Kidney (tissue), 13 donors: ENCODE measurements at regions not wholly inside any gene's neighbourhood (a gene's known extent, or its start where the extent isn't known, plus 50 kb on each side); places are given as distances from the start of the nearest gene placed in this dataset.

Experiments
- DNase-seq, 5 donors: peaks; one replicate each; pipeline ENCODE4 v3.0.0-alpha.2; 2013 to 2020
- FAIRE-seq: peaks from 2 replicates; lab custom pipeline; 2012; peaks lifted over from hg19 to GRCh38; lab: Jason Lieb, UNC
- H3K27ac ChIP-seq, 2 donors: one replicate each; pipeline ENCODE4 v1.7.0; 2013; ENCODE audit warnings: low read depth in 2 of 2, low read length in 2 of 2, inconsistent platforms in 1 of 2
- H3K27me3 ChIP-seq: one replicate; pipeline ENCODE4 v1.7.1; 2013; ENCODE audit warnings: low read length, inconsistent platforms; ENCODE audit not compliant: control insufficient read depth, insufficient read depth
- H3K36me3 ChIP-seq, 3 donors: one replicate each; pipeline versions ENCODE4 v1.7.0 to v1.7.1; 2013; ENCODE audit warnings: low read length in 3 of 3, control low read depth in 1 of 3, inconsistent platforms in 1 of 3; ENCODE audit not compliant: insufficient read depth in 3 of 3, control insufficient read depth in 2 of 3
- H3K4me1 ChIP-seq, 3 donors: one replicate each; pipeline versions ENCODE4 v1.7.0 to v1.7.1; 2013; ENCODE audit warnings: low read length in 3 of 3, inconsistent platforms in 1 of 3, low read depth in 1 of 3; ENCODE audit not compliant: control insufficient read depth in 2 of 3, insufficient read depth in 2 of 3
- H3K4me3 ChIP-seq, 3 donors: one replicate each; pipeline versions ENCODE4 v1.7.0 to v1.8.1; 2013; ENCODE audit warnings: low read length in 3 of 3, control low read depth in 1 of 3, inconsistent platforms in 1 of 3
- H3K9ac ChIP-seq, 3 donors: one replicate each; pipeline versions ENCODE4 v1.7.0 to v1.7.1; 2013; ENCODE audit warnings: low read length in 3 of 3, control low read depth in 1 of 3, inconsistent platforms in 1 of 3
- H3K9me3 ChIP-seq, 3 donors: one replicate each; pipeline versions ENCODE4 v1.7.0 to v1.7.1; 2013; ENCODE audit warnings: low read length in 3 of 3, control low read depth in 1 of 3, inconsistent platforms in 1 of 3; ENCODE audit not compliant: control insufficient read depth in 2 of 3, insufficient read depth in 1 of 3
- intact Hi-C: fragments of 100-400 bp; cut with DNase I; formaldehyde crosslinking; loops from one replicate; pipeline ENCODE4 v1.11.1; 2022
- TF ChIP-seq, protein P1 (sequence below): IDR thresholded peaks from 3 replicates; pipeline ENCODE4 v1.5.1; 2012; ENCODE audit warnings: mild to moderate bottlenecking, moderate library complexity, borderline replicate concordance; ENCODE audit not compliant: insufficient read depth; ENCODE audit errors: extremely low read depth
- donor health status: control.
- donor health status: control.
- donor health status: control.
- donor health status: control.
- donor health status: control.
- donor health status: DM: yes; HTN: yes; CAD: no.
- donor health status: Normal renal cell carcinoma (clear cell type).

DNA sequence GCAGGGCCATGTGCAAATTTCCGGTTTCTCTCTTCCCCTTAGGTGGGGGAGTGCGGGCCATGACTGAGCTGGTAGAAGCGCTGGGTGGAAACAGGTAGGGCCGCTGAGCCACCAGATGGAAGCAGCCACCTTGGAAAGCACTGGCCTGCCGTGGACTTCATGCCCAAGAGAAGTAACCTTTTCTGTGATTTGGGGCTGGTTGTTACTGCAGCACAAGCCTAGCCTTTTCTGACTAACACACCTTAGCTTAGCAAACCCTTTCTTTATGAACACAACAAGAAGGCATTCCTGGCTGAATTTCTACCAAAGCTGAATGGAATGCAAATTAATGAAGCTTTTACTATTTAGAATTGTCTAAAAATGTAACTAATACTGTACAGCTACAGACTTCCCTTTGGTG lies 149.6 kb upstream of the UBE2E1 start:
- FAIRE-seq: no peak
- H3K27ac ChIP-seq: no peak overlapping the region

DNA sequence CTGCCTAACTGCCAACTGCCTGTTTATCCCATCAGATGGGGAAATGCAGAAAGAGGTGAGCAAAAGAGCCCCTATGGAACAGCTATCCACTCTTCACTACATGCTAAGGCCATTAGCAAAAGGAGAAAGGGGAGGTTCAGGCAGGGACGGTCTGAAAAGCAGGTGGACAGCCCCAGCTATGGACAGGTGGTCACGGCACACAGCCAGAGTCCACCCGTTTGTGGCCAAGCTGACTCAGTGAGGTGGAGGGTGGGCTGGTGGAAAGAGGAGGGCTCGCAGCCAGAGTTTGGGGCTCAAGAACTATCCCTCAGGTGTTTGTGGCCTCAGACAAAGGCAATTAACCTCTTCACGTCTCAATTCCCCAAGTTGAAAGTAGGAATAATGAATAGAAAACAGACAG lies 148.9 kb upstream of the UBE2E1 start:
- H3K4me1 ChIP-seq: no peaks in the 10 kb centered on the region
- TF ChIP-seq, protein P1, sequence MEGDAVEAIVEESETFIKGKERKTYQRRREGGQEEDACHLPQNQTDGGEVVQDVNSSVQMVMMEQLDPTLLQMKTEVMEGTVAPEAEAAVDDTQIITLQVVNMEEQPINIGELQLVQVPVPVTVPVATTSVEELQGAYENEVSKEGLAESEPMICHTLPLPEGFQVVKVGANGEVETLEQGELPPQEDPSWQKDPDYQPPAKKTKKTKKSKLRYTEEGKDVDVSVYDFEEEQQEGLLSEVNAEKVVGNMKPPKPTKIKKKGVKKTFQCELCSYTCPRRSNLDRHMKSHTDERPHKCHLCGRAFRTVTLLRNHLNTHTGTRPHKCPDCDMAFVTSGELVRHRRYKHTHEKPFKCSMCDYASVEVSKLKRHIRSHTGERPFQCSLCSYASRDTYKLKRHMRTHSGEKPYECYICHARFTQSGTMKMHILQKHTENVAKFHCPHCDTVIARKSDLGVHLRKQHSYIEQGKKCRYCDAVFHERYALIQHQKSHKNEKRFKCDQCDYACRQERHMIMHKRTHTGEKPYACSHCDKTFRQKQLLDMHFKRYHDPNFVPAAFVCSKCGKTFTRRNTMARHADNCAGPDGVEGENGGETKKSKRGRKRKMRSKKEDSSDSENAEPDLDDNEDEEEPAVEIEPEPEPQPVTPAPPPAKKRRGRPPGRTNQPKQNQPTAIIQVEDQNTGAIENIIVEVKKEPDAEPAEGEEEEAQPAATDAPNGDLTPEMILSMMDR: no peak
- intact Hi-C loops: no loop called here
- H3K9me3 ChIP-seq: peaks cover 0 to 7% (median 0%) of the 10 kb centered on the region in 3 donors
- no peak overlapping the region for H3K9ac ChIP-seq
- no peak for DNase-seq
- no peak for FAIRE-seq
- no peak overlapping the region for H3K27ac ChIP-seq
- H3K4me3 ChIP-seq: no peak overlapping the region
- no peaks in the 10 kb centered on the region for H3K27me3 ChIP-seq
- no peaks in the 10 kb centered on the region for H3K36me3 ChIP-seq

More for the DNA sequence above, 149.6 kb upstream of the UBE2E1 start:
- Histone ChIP-seq H3K9ac (no peak overlapping the region), H3K9me3 (peaks cover 0 to 7% (median 0%) of the 10 kb centered on the region in 3 donors), H3K4me1 (no peaks in the 10 kb centered on the region), H3K4me3 (no peak overlapping the region), H3K27me3 (no peaks in the 10 kb centered on the region), H3K36me3 (no peaks in the 10 kb centered on the region)
- no peak for DNase-seq
- intact Hi-C loops: no loop called here
- TF ChIP-seq, protein P1: no peak

DNA sequence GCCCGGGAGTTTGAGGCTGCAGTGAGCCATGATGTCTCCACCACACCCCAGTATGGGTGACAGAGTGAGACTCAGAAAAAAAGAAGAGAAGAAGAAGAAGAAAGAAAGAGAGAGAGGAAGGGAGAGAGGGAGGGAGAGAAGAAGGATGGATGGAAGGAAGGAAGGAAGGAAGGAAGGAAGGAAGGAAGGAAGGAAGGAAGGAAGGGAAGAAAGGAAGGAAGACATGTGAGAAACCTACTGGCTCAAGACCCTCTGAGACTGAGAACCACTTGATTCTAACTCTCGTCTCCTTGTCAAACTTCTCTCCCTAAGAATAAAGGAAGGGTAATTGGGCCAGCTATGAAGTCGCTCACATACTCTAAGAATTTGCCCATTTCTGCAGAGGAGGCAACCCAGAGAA lies 148.1 kb upstream of the UBE2E1 start:
- Histone ChIP-seq H3K27ac (no peak overlapping the region), H3K9me3 (peaks cover 0 to 7% (median 0%) of the 10 kb centered on the region in 3 donors), H3K4me3 (no peak overlapping the region), H3K27me3 (no peaks in the 10 kb centered on the region), H3K36me3 (no peaks in the 10 kb centered on the region), H3K4me1 (no peaks in the 10 kb centered on the region), H3K9ac (no peak overlapping the region)
- TF ChIP-seq, protein P1: no peak
- no peak for DNase-seq
- no peak for FAIRE-seq
- intact Hi-C loops: no loop called here

- Histone ChIP-seq H3K4me1 (no peaks in the 10 kb centered on the region), H3K9me3 (peaks cover 0 to 7% (median 0%) of the 10 kb centered on the region in 3 donors), H3K36me3 (no peaks in the 10 kb centered on the region), H3K27me3 (no peaks in the 10 kb centered on the region), H3K9ac (no peak overlapping the region), H3K27ac (no peak overlapping the region), H3K4me3 (no peak overlapping the region)
- FAIRE-seq: no peak
- TF ChIP-seq, protein P1: no peak
- intact Hi-C loops: no loop called here
- DNase-seq: no peak
These were observed 146.5 kb upstream of the UBE2E1 start for GRCh38 chr3:23659274-23659673.
